DMS 273 treated with DMSO at 0.1 percent for 48 hours (cell line): ENCODE measurements at regions not wholly inside any gene's neighbourhood (a gene's known extent, or its start where the extent isn't known, plus 50 kb on each side); places are given as distances from the start of the nearest gene placed in this dataset.

Experiments
- DNase-seq: peaks from one replicate; lab custom pipeline; 2025; lab: John Stamatoyannopoulos, UW

- DNase-seq = no peak
Observed at GRCh38 chr14:98955036-98955740, 316.8 kb downstream of the BCL11B start.

DNA sequence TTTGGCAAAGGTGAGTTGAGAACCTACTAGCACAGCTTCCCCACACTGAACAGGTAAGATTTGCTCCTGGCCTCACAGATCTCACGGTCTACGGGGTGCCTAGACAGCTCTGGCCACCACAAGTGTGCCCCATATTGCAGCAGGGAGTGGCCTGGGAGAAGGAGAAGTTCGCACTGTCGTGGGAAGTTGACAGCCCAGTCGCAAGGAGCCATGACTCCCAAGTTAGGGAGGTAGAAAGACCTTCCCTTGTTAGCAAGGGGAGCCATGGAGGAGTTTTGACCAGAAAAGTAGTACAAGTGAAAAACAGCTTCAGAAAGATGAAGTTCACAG lies 316.3 kb downstream of the BCL11B start:
- DNase-seq = no peak

GRCh38 chr14:98956181-98956580 lies 315.8 kb downstream of the BCL11B start:
- no peak for DNase-seq

DNA sequence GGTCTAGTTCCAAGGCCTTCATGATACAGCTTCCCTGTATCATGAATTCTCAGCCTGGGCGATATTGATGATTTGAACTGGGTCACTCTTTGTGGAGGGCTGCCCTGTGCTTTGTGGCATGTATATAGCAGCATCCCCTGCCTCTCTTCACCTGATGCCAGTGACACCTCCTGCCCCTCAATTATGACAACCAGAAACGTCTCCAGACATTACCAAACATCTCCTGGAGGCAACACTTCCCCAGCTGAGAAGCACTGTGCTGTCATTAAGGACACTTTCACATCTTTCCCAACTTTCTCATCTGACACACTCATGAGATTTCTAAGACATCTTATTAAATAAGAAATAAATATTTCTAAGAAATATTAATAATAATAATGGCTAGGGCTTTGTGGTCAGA lies 315.3 kb downstream of the BCL11B start:
- no peak for DNase-seq

- no peak for DNase-seq
Observed at GRCh38 chr14:98957211-98958047, 314.6 kb downstream of the BCL11B start.

GRCh38 chr14:98958048-98958631 lies 313.9 kb downstream of the BCL11B start:
- no peak for DNase-seq

- no peak for DNase-seq
Observed at GRCh38 chr14:98958632-98959031, 313.4 kb downstream of the BCL11B start.

DNA sequence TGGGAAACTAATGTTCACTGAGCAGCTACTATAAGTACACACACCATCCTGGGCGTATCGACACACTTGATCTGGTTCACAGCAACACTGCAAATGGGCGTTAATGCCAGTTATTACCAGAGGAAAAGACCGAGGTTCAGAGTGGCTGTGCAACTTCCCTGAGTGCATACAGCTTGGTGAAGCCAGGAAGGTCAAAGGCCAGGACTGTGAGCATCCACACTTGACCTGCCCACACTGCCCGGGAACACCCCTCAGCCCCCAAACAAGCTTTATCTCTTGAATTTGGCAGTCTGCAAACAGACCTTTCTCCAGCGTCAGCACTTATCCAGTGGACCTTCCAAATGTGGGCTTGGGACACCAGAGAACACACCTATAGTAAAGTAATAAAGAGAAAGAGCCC lies 312.6 kb downstream of the BCL11B start:
- DNase-seq = no peak

DNA sequence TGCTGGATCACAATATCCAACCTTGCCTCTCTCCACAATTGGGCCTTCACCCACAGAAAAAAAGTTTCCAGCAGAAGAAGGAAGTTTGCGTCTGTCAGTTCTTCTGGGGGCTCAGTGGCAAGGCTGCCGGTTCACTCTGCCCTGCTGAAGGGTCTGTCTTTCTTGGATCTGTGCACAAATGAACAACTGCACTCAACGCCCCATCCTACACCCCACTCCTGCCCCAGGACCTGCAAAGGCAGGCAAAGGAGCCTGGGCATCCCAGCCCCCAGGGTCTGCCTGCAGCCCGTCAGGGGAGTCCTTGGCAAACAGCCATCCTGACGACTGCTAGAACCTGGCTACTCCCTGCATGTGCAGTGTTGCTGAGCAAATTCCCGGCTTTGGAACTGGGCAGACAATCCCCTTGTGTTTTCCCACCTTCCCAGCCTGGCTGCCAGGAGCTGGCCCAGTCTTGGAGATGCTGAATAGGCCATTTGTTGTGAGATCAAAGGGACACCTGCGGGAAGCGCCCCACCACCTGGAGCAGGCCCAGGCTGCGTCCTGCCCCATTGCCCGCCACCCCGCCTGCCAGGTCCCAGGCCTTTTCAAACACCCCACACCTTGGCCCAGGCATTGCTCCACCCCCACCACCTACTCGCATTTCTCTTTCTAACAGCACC lies 311.9 kb downstream of the BCL11B start:
- DNase-seq = no peak

- DNase-seq = no peak
Observed at GRCh38 chr14:98960617-98961013, 311.4 kb downstream of the BCL11B start.

- no peak for DNase-seq
Observed at GRCh38 chr14:98961191-98961590, 310.8 kb downstream of the BCL11B start.

GRCh38 chr14:98962118-98962517 lies 309.9 kb downstream of the BCL11B start:
- DNase-seq = no peak

DNA sequence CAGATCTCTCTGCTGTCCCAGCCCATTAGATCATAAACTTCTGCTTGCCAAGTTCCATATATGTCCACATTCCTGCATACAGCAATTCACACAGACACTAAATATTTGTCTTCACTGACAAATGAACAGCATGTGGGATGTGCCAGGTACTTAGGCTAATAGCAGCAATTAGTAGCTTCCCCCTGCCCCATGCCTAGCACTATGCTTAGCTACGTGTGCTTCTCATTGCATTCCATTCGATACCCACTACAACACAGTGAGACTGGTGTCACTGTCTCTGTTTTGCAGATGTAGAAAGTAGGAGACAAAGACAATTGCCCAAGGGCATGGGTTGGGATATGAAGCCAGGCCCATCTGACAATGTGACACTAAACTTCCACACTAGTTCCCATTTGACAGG lies 308.4 kb downstream of the BCL11B start:
- no peak for DNase-seq

- no peak for DNase-seq
Observed at GRCh38 chr14:98964171-98964570, 307.8 kb downstream of the BCL11B start.

DNA sequence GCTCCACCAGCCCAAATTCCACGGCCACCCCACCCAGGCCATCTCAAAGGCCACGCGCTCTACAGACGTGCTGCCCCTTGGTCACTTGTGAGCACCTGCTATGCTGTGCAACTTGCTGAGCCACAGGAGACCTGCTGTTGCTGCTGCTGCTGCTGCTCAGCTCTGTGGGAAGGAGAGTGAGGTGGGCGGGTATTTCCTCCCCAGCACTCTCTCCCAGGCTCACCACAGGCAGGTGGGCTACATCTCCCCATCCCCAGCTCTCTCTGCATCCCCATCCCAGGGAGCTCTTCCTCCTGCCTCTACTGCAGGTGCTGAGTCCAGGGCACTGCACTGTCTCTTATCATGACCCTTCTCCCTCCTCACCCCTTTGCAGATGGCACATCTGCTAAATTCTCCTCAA lies 306.9 kb downstream of the BCL11B start:
- DNase-seq = no peak

DNA sequence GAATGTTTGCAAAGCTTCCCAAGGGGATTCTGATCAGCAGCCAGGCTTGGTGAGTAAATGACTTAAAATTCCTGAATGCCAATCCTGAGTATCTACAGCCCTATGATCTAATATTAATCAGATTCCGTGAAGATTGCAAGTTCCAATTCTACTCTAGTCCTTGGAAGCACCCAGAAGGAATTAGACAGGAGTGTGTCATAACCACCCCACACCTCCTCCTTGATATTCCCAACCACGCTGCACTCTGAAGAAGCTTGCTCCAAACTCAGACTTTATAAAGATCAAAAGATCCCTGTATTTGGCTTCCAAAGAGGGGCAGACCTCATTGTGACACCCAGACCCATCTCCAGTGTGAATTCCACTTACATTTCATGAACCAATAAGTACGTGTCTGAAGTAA lies 306.0 kb downstream of the BCL11B start:
- DNase-seq = no peak

- DNase-seq = no peak
Observed at GRCh38 chr14:98966475-98967162, 305.4 kb downstream of the BCL11B start.

DNA sequence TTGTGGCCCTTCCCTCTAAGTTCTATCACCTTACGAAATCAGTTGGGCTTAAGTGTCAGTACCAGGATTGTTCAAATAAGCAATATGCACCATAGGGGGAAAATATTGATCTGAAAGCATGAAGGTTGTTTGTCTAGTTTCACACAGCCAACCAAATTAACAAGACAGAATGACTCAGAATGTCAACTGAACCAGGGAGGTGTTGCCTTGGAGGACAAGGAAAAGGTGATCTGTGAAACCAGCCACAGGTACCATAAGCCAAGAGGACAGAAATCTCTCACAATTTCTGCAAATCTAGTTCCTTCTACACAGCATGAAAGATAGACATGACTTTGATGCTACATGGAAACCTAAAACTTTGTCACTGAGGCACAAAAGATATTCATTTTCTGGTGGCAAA lies 297.9 kb downstream of the BCL11B start:
- no peak for DNase-seq

GRCh38 chr14:98976271-98976670 lies 295.7 kb downstream of the BCL11B start:
- DNase-seq = no peak

GRCh38 chr14:98977451-98977850 lies 294.5 kb downstream of the BCL11B start:
- DNase-seq = no peak

DNA sequence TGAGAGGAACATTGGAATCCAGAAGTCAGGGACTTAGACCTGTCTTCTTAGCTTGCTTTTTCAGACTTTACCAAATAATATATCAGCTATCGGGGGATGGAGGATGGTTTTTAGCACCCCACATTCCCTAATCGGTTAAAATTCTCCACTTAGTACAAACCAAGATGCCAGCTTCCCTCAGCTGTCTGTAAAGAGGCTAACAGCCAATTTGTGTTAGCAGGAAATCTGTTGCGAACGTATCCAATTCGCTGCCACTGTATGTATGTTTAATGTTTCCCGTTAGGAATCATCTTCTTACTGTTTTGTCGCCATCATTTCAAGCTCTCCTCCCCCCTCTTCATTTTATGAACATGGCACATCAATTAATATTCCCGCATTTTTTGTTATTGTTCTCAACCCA lies 289.0 kb downstream of the BCL11B start:
- no peak for DNase-seq

DNA sequence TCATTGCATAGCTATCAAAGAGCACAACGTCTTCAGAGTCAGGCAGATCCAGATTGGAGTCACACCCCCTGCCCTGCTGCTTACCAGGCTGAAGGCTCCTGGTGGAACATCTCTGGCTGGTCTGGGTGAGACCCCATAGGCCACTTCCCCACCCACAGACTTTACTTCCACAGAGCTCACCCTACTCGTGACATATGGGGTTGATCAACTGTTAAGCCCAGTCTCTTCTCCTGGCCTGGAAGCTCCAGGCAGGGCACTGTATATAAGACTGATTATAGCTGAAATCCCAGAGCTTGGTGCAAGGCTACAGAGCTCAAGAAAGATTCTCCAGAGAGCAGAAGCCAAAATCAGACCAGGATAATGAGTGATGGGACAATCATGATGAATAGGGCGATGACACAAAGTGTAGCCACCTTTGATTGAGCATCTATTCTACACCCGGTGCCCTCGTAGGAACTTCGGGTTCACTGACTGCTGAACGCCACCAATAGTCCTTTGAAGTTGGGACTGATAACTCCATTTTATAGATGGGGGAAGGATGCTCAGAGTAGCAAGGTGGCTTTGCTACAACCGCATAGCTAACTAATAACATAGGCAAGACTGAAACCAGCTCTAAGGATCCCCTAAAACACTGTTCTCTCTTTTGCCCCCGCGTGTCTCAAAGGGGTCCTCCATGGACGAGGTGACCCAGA lies 287.8 kb downstream of the BCL11B start:
- no peak for DNase-seq
